GM19351 (cell line): ENCODE measurements at regions not wholly inside any gene's neighbourhood (a gene's known extent, or its start where the extent isn't known, plus 50 kb on each side); places are given as distances from the start of the nearest gene placed in this dataset.

ENCODE experiments used
- ATAC-seq: cut with Tn5 transposase; IDR thresholded peaks from one replicate; pipeline ENCODE4 v1.9.1; 2021; ENCODE audit warnings: mild to moderate bottlenecking, moderate library complexity; ENCODE audit not compliant: unreplicated experiment

DNA sequence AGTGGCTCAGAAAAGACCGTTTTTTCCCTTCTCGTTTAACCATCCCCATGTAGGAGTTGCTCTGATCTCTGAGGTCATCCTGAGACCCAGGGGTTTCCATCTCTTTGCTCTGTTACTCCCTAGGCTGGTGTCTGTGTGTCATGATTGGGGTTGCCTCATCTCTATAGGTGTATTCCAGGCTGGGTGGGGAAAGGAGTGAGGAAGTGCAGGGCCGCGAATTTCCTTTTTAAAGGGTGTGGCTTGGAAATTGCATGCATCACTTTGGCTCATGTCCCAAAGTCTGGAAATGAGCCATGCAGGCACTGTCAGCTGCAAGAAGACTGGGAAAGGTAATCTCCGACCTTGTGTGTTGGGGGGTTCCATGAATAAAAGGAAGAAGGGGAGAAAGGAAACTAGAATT is 201.9 kb downstream of the AACS start:
- no peak for ATAC-seq

DNA sequence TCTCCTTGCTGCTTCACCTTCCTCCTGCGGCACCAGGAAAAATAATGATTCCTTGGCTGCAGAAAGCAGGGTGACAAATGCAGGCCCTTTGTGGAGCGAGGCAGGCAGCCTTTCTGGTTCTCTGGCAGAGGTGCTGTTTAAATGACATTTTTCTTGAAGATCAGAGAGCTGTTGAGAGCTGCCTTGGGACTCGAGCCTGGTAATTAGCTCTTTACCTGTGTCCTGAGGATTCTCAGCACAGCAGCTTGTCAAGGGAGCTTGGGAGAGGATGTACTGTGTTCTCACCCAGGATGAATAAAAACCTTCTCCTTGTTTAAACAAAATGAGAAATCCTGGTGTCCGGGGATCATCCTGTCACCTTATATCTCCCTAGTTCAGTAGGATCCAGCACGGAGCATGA is 204.0 kb downstream of the AACS start:
- no peak for ATAC-seq

DNA sequence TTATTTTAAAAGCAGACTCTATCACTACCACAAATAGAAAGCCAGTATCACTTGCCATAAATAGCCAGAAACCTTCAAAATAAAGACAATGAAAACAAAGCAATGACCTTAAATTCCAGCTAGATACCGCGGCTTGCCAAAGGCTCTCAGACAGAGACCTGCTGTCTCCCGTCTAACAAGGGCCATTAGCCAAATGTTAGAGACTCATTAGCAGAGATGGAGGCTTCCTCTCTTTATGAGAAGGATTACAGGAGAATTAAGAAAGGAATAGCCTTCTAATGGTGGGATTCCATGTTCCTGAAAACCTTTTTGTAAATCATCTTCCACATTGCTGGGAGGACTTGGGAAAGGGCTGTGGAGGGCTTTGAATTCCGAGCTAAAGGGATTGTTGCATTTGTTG is 206.7 kb downstream of the AACS start:
- ATAC-seq = no peak

DNA sequence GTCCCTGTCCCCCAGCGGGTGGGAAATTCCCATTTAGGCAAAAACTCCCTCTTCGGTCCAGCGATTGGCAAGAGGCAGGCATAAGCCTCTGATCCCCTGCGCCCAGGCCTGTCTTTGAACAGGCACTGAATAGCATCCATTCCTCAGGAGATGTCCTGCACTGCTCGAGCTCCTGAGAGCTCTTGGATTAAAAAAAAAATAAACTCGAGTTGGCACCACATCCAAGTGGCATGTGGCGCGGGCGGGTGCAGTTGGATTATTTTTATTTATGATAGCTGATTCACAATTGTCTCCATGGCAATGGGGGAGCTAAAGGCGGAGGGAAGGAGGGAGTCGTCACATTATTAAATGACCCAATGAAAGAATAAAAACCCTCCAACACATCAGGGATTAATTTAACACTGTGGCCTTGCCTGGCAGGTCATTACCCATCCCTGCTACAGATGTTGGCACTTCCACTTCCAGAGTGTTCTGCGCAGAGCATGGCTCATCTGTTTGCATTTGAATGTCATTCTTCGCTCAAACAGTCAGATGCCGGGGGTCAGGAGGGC is 207.2 kb downstream of the AACS start:
- ATAC-seq = no peak

DNA sequence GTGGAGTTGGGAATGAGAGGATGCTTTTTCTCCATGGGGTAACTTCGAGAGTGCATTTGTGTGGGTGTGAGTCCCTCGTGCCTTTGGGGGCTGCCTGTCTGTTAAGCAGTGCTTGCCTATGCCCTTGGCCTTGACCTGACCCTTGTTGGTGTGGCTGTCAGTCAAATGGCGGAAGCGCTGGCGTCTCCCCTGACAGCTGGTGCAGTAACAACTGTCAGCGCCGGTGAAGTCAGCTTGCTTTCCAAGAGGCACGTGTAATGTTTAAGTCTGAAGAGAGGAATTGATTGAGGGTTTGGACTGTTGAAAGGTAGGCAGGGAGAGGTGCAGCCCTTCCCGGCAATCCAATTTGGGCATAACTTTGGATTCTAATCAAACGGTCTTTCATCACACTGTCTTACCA is 211.3 kb downstream of the AACS start:
- ATAC-seq = no peak

DNA sequence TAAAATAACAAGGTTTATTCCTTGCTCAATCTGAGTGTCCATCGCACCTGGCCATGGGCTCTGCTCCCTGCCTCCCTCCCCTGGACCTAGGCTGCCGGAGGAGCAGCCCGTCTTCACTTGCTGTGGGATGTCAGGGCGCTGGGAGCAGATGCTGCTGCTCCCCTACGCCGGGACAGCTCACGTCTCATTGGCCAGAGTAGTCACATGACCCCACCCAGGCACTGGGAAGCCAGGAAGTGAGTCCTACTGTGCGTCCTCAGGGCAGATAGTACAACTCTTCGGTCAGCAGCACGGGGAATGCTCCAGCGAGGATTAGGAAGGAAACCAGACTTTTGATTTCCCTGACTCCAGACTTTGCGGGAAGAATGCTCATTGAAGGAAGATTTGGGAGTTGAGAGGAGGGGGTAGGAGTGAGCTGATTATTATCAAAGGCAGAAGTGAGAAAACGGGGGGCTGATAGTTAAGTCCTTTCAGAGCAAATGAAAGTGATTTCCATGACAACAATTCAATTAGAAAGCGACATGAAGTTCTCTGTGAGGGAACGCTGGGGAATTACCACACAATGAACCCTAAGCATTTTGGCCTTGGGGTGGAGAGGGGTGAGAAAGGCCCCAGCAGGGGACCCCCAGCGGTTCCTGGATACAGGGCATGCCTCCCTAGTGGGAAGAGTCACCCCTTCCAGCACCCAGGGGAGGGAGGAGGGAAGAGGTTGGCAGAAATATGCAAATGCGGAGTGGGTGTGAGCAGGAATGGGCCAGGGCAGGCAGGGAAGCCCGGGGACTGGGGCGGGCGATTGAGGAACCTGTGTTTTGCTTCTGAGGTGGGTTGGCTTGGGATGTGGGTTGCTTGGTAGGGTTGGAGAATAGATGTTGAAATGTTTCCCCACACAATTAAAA is 215.5 kb downstream of the AACS start:
- no peak for ATAC-seq

DNA sequence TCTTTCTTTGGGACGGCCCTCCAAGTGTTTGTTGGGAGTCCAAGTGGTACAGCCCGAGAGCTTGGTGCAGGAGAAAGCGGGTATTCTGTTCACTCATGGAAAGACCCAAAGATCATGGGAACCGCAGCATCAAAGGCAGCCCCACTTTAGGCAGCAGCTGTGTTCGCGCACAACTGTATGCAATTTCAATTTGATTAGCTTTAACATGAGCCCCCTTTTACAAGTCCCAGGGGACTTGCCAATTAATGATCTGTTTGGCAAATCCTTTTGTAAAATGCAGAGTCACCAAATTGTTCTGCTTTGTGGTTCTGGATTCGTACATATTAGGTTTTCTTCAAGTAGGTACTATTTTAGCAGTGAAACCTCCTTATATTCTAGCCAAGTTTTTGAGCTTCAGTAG is 217.7 kb downstream of the AACS start:
- ATAC-seq = no peak

DNA sequence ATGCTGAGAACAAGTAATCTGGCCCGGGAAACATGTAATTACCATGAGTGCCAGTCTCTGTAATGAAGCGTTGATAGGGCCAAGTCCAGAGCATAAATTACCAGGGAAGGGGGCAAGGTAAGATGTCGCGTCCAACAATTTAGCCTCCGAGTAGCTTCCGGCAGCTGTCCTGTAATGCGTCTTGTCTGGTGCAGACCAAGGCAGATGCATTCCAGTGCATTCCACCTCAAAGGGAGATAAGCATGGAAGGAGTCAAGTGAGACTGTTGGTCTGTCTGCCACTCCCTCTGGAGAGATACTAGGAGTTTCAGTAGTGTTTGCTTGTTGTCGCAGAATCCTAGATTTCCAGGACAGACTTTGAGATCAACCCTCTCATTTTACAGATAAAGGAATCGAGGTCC is 218.3 kb downstream of the AACS start:
- no peak for ATAC-seq

DNA sequence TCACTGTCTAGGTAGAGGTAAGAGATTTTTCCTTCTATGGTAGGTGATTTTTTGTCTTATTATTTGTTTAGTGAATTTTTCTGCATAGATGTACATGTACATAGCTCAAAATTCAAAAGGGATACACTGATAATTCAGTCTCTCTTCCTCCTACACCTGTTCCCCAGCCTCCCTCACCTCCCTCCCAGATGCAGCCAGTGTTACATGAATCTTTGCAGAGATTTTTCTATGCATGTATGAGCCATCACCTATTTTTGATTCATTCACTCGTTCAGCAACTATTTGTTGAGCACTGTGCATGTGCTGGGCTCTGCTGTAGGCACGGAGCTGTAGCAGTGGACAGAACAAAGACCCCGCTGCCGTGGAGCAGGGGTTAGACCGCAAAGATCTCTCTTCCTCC is 218.9 kb downstream of the AACS start:
- no peak for ATAC-seq

DNA sequence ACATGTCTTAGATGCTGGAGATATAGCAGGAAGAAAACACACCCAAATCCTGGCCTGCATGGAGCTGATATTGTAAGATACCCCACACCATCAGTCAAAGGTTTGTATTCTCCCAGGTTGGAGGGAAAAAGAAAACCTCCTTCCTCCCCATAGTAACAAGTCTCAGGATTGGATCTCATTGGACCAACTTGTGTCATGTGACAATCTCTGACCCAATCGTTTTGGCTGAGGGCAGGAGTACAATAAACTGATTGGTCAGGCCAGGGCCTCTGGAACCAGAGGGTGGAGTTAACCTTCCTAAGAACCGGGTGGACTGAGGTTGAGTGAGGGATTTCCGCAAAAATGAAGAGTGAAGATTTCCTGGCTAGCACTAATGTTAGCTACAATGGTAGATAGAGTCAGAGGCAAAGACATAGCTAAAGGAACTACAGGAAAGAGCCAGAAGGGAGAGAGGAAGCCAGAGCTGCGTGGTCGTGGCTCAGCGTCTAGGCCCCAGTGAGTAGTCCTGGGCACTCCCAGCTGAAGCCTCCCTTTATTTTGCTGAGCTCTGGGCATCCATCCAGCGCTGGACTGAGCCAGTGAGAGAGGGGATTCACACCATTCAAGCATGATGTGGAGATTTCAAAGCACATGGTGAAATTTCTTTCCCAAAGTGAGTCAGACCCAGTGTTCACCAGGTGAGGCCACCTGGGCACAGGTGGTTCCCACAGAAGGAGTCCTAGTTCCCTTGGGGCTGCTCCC is 219.9 kb downstream of the AACS start:
- peak; percentile 33 for ATAC-seq

DNA sequence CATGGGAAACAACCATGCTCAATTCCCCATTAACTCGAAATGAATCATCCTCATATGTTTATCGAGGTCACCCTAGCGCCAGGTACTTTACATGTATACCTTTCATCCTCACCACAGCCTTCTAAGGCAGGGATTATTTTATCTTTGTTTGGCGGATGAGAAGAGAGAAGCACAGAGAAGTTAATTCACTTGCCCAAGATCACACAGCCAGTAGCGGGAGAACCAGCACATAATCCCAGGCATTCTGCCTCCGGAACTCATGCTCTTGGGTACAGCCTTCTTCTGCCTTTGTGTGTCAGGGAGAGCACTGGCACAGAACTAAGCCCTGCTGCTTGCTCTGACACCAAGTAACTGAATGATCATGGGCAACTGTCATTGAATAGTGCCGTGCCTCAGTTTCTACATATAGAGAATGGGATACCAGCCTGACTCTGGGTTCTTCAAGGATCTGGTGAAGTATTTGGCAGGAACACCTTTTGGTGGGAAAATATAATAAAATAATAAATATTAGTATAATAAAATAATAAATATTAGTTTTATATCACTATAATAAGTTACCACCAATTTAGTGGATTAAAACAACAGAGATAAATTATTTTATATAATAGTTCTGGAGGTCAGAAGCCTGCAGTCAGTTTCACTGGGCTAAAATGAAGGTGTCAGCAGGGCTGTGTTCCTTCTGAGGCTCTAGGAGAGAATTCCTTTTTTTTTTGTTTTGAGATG is 220.9 kb downstream of the AACS start:
- no peak for ATAC-seq

DNA sequence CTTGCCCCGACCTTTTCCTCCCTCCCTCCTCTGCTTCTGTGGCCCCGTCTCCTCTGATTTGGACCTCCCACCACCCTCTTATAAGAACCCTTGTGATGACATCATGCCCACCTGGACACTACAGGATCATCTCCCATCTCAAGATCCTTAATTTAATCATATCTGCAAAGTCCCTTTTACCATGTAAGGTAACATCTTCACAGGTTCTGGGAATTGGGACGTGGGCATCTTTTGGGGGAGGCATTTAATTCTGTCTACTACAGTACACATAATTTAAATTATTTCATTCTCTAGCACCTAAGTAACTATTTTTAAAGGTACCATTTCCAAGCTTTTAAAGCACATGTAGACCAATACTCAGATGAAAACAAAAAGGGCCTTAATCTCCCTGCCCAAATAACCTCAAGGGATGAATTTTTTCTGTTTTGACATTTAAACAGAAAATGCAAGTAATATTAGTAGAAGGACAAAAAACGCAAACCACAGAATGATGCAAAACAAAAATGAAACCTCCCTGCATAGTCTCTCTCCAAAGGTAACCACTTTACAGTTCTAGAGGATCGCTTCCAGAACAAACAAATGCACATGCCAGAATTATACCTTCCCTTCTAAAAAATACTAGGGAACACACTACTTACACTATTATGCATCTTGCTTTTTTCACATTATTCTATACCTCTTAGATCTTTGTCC is 222.1 kb downstream of the AACS start:
- ATAC-seq = peak; percentile 79

DNA sequence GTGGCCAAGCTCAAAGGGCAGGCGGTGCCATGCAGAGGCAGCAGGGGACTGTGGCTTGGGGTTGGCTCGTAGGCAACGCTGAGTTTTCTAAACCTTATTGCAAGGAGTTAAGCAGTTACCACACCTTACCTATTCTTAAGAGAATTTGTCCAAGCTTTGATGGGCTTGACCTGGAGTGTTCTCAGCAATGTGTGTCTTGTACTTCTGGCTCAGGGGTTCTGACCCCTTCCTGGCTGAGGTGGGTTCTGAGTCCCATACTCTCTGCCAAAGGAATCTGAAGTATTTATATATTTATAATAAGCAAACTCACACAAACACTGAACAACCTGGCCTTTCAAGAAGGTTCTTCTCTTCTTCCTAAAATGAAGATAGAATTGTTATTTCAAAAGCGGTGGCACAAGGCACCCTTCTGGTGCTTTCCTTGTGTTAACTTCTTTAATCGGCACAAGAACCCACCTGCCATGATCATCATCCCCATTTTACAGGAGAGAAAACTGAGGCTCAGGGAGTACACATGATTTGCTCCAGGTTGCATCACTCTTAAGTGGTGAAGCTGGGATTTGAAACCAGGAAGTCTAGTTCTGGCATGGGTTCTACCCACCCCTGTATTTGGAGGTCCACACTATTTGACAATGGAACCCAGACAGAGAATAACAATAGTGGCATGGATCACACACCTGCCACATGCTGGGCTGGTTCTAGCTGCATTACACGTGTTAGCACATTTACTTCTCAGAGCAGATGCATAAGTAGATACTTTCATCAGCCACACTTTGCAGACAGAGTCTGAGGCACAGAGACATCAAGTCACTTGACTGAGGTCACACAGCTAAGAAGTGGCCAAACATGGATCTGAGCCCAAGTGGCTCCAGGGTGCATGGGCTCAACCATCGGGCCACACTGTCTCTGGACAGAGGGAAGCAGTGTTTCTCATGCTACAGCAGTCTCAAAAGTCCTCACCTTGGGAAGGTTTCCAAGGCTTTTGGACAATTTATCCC is 224.0 kb downstream of the AACS start:
- no peak for ATAC-seq

DNA sequence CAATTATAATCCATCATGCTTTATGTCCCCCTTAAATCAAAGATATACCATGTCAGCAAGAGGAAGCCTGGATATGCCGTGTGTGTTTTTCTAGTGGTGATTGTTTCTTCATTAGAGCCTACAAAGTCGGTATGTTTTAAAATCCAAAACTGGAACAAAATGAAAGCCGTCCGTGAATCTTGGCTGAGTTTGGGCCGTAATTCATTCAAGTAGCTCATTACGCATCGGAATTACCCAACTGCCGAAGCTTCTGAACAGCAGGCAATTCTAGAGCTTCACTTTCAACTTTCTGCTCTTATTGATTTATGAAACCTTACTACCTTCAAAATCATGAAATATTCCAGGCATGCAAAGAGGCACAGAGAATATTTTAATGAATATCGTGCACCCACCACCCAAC is 224.7 kb downstream of the AACS start:
- ATAC-seq = no peak

DNA sequence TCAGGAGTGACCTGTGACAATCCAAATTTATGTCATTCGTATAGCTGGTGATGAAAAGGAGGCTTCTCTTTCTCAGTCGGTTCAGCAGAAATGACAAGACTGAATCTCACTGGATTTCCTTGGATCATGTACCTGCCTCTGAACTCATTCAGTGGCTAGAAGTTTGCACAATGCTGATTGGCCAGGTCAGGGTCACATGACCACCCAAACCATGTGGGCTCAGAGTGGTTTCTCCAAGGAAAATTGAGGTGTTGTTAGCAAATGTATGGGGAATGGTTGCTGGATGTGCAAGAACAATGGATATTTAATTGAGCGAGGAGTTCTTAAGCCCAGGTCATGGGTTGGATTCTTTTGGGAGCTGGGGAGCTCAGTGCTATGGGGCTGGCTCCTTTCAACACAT is 227.5 kb downstream of the AACS start:
- ATAC-seq = no peak

DNA sequence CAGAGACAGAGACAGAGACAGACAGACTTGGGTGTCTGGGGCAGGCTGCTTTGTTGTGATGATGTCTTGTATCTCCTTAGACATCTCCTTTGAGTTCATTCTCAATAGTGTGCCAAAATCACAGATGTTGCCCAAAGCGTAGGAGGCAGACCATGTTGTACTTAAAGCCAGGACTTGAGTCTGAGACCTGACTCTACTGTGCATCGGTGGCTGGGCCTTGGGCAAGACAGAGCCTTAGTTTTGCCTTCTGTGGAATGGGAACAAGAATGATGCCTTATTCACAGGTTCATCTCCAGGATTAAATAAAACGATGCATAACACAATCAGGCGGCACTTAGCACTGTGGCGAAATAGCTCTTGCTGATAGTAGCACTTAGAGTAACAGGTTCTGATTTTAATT is 230.3 kb downstream of the AACS start:
- ATAC-seq = no peak

DNA sequence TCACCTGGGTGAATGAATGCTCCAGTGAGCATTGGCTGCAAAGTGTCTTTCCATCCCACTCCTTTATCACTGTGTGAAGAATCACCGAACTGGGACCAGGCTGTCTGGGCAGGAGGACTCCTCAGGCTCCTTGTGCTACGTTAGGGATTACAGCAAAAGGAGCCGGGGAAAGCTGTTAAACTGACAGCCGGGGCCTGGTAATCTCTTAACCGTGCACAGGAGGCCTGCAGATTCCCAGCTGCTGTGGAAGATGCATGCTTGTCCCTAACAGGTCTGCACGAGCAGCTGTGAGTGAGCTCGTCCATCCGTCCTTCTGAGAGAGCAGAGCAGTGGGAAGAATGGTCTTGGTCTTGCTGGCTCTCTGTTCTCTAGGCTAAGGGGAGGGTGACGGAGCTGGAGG is 231.5 kb downstream of the AACS start:
- no peak for ATAC-seq

DNA sequence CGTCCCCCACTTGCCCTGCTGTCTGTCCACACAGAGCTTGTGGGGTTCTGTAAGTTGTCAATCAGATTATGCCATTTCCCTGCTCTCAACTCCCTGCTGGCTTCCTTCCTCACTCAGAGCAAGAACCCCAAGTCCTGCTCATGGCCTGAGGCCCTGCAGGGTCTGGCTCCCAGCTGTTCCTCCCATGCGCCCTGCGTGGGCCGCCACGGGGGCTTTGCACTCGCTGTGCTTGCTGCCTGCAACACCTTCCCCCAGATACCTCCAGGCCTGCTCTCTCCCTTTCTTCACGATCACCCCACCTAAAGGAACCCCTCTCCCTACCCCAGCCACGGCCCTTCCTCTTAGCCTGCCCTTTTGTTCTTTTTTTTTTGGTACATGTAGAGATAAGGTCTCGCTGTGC is 234.6 kb downstream of the AACS start:
- no peak for ATAC-seq

DNA sequence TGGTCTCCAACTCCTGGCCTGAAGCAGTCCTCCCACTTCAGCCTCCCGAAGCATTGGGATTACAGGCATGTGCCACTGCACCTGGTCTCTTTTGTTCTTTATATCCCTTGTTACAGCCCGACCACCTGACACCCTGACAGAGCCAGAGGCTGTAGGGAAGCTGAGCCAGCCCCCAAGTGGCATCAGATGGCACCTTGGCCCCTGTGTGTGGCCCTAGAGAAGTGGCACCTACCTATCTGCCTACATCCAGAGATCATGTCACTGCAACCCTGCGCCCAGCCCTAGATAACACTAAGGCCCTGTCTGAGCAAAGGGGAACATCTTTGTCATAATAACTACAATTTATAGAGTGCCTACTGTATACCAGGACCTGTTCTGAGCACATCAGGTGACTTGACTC is 235.0 kb downstream of the AACS start:
- no peak for ATAC-seq

DNA sequence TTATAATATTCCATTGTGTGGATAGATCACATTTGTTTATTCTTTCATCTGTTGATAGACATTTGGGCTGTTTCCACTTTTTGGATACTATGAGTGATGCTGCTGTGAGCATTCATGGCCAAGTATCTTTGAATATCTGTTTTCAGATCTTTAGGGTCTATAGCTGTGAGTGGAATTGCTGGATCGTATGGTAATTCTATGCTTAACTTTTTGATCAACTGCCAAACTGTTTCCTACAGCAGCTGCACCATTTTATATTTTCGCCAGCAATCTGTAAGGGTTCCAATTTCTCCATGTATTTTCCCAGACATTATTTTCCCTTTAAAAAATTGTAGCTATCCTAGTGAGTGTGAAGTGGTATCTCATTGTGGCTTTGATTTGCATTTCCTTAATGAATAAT is 238.1 kb downstream of the AACS start:
- ATAC-seq = no peak
